Smooth muscle cell (in vitro differentiated cells): ENCODE measurements at regions not wholly inside any gene's neighbourhood (a gene's known extent, or its start where the extent isn't known, plus 50 kb on each side); places are given as distances from the start of the nearest gene placed in this dataset.

Source experiments
- DNase-seq: peaks from one replicate; lab custom pipeline; 2025; ENCODE audit not compliant: unreplicated experiment; lab: John Stamatoyannopoulos, UW
- H2AFZ ChIP-seq: fragments of 200-600 bp; sonication (generic); 2 replicates; pipeline ENCODE4 v1.6.0; 2016; ENCODE audit warnings: antibody characterized with exemption, low read depth, mild to moderate bottlenecking
- H3F3A ChIP-seq: fragments of 200-600 bp; sonication (generic); 2 replicates; pipeline ENCODE4 v1.6.0; 2017; ENCODE audit warnings: antibody characterized with exemption, low read depth
- H3K27ac ChIP-seq: fragments of 200-600 bp; sonication (generic); 2 replicates; pipeline ENCODE4 v1.5.1; 2016; ENCODE audit warnings: low read depth, mild to moderate bottlenecking
- H3K27me3 ChIP-seq: fragments of 200-600 bp; sonication (generic); 2 replicates; pipeline ENCODE4 v1.6.1; 2016; ENCODE audit warnings: low read depth, mild to moderate bottlenecking
- H3K36me3 ChIP-seq: fragments of 200-600 bp; sonication (generic); 2 replicates; pipeline ENCODE4 v1.5.1; 2016; ENCODE audit warnings: low read depth
- H3K4me1 ChIP-seq: fragments of 200-600 bp; sonication (generic); 2 replicates; pipeline ENCODE4 v1.5.1; 2016; ENCODE audit warnings: low read depth
- H3K4me2 ChIP-seq: fragments of 200-600 bp; sonication (generic); 2 replicates; pipeline ENCODE4 v1.6.0; 2016; ENCODE audit warnings: mild to moderate bottlenecking
- H3K4me3 ChIP-seq: fragments of 200-600 bp; sonication (generic); 2 replicates; pipeline ENCODE4 v1.5.1; 2016; ENCODE audit warnings: mild to moderate bottlenecking
- H3K79me2 ChIP-seq: fragments of 200-600 bp; sonication (generic); 2 replicates; pipeline ENCODE4 v1.6.0; 2016; ENCODE audit warnings: low read depth, mild to moderate bottlenecking
- H3K9ac ChIP-seq: fragments of 200-600 bp; sonication (generic); 2 replicates; pipeline ENCODE4 v1.6.0; 2016; ENCODE audit warnings: low read depth
- H3K9me3 ChIP-seq: fragments of 200-600 bp; sonication (generic); replicated peaks from 2 replicates; pipeline ENCODE4 v1.5.1; 2016; ENCODE audit warnings: low read depth
- H4K20me1 ChIP-seq: fragments of 200-600 bp; sonication (generic); 2 replicates; pipeline ENCODE4 v1.6.0; 2016; ENCODE audit warnings: low read depth
- WGBS: methylation state at CpG from one replicate; pipeline ENCODE4 v1.1.7; 2016; ENCODE audit warnings: low lambda C conversion rate; 5-methylcytosine and 5-hydroxymethylcytosine counted together
- TF ChIP-seq, protein P1 (sequence below): fragments of 200-600 bp; sonication (generic); IDR thresholded peaks from 2 replicates; pipeline ENCODE4 v1.5.1; 2017; ENCODE audit warnings: borderline replicate concordance, mild to moderate bottlenecking, antibody characterized with exemption; ENCODE audit not compliant: insufficient read depth, poor library complexity, severe bottlenecking

DNA sequence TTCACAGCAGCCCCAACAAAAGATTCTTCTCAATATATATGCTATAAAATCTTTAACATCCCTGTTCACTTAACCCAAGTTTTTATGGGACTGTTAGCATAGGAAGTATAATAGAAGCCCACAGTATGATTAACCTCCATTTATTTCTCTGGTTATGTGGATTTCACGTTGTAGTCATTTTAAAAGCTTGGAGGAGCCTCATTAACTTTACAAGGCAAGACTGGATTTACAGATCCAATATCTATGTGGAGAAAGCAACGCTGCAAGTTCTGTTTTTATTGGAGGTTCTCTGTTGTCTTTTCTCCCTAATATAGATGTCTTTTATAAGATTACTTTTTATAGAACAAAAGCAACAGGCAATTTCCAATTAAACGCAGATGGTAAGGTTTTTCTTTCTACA lies 114.9 kb upstream of the SYT4 start:
- H3K27me3 ChIP-seq: no peaks in the 10 kb centered on the region
- no peaks in the 10 kb centered on the region for H3K4me1 ChIP-seq
- no peaks in the 10 kb centered on the region for H3K79me2 ChIP-seq
- no peaks in the 10 kb centered on the region for H3K36me3 ChIP-seq
- no peak overlapping the region for H2AFZ ChIP-seq
- 21% methylated on average over 3 of the region's 3 CpGs for WGBS
- no peak overlapping the region for H3K27ac ChIP-seq
- H3F3A ChIP-seq: no peaks in the 10 kb centered on the region
- no peak overlapping the region for H3K4me3 ChIP-seq
- TF ChIP-seq, protein P1, sequence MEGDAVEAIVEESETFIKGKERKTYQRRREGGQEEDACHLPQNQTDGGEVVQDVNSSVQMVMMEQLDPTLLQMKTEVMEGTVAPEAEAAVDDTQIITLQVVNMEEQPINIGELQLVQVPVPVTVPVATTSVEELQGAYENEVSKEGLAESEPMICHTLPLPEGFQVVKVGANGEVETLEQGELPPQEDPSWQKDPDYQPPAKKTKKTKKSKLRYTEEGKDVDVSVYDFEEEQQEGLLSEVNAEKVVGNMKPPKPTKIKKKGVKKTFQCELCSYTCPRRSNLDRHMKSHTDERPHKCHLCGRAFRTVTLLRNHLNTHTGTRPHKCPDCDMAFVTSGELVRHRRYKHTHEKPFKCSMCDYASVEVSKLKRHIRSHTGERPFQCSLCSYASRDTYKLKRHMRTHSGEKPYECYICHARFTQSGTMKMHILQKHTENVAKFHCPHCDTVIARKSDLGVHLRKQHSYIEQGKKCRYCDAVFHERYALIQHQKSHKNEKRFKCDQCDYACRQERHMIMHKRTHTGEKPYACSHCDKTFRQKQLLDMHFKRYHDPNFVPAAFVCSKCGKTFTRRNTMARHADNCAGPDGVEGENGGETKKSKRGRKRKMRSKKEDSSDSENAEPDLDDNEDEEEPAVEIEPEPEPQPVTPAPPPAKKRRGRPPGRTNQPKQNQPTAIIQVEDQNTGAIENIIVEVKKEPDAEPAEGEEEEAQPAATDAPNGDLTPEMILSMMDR: no peak
- H3K9ac ChIP-seq: no peak overlapping the region
- H3K4me2 ChIP-seq: no peak overlapping the region
- DNase-seq: no peak
- no peaks in the 10 kb centered on the region for H3K9me3 ChIP-seq
- no peaks in the 10 kb centered on the region for H4K20me1 ChIP-seq

DNA sequence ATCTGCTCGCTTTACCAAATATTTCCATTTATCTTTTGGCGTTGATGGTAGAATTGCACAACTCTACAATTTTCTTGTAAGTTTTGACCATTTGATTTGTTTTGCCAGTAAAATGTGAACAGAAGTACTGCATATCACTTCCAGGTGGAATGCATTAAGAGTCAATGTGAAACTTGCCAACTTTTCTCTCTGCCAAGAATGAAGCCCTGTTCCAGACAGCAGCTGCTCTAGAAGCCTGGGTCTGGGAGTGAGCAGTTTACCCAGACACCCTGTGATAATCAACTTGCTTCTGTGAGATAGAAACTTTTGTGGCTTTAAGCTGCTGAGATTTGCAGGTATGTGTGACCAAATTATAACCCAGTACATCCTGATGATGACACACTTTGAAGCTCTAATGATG lies 115.9 kb upstream of the SYT4 start:
- TF ChIP-seq, protein P1: no peak
- no peaks in the 10 kb centered on the region for H3K79me2 ChIP-seq
- no peak overlapping the region for H3K4me3 ChIP-seq
- no peaks in the 10 kb centered on the region for H3F3A ChIP-seq
- no peak overlapping the region for H2AFZ ChIP-seq
- no peak for DNase-seq
- H3K9me3 ChIP-seq: no peaks in the 10 kb centered on the region
- H3K27ac ChIP-seq: no peak overlapping the region
- no peak overlapping the region for H3K9ac ChIP-seq
- H3K36me3 ChIP-seq: no peaks in the 10 kb centered on the region
- no peaks in the 10 kb centered on the region for H3K4me1 ChIP-seq
- WGBS: 86% methylated on average over 2 of the region's 2 CpGs
- no peaks in the 10 kb centered on the region for H4K20me1 ChIP-seq
- no peak overlapping the region for H3K4me2 ChIP-seq
- no peaks in the 10 kb centered on the region for H3K27me3 ChIP-seq

DNA sequence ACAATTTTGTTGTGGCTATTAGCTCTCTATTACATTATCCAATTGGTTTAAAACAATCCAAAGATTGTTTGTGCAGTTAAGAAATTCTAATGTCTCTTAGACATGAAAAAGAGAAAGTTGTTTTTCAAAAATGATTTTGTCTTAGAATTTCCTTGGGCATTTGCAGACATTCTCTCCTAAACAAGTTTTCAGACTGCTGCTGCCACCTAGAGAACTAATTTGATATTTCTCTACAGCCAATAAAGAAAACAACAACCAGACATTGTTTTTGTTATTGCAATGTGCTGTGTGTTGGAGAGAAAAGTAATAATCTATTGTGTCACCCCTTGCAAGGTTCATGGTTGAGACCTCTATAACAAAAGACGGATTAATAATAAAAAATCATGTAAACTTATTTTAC lies 119.0 kb upstream of the SYT4 start:
- H3K4me3 ChIP-seq: no peak overlapping the region
- no peaks in the 10 kb centered on the region for H3K4me1 ChIP-seq
- WGBS: 0% methylated on average over 1 of the region's 1 CpG
- H3K79me2 ChIP-seq: no peaks in the 10 kb centered on the region
- H3K9ac ChIP-seq: no peak overlapping the region
- no peak for DNase-seq
- H3K27me3 ChIP-seq: no peaks in the 10 kb centered on the region
- H3F3A ChIP-seq: no peaks in the 10 kb centered on the region
- no peaks in the 10 kb centered on the region for H4K20me1 ChIP-seq
- H3K36me3 ChIP-seq: no peaks in the 10 kb centered on the region
- no peak overlapping the region for H2AFZ ChIP-seq
- no peak overlapping the region for H3K27ac ChIP-seq
- no peaks in the 10 kb centered on the region for H3K9me3 ChIP-seq
- TF ChIP-seq, protein P1: peak; percentile 62
- H3K4me2 ChIP-seq: no peak overlapping the region

DNA sequence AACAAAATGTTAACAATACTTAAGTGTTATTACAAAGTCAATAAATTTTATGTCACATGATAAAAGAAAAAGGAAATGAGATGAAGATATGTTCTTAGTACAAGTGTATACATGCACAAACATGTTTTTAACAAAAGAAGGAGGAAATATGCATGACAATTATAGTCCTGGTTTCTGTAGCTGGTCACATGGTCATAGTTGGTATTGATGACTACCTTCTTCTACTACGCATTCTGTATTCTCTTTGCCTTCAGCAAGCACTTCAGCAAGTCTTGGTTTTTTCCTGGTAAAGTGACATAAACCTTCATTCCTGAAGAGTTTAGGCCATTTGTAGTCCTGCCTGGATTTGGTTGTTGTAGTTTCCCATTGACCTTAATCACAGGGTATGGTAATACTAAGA lies 121.3 kb upstream of the SYT4 start:
- no peaks in the 10 kb centered on the region for H3K27me3 ChIP-seq
- no peak overlapping the region for H3K9ac ChIP-seq
- no peak for DNase-seq
- H2AFZ ChIP-seq: no peak overlapping the region
- no peaks in the 10 kb centered on the region for H3K9me3 ChIP-seq
- 74% methylated on average over 1 of the region's 1 CpG for WGBS
- no peak overlapping the region for H3K27ac ChIP-seq
- no peaks in the 10 kb centered on the region for H3K79me2 ChIP-seq
- TF ChIP-seq, protein P1: no peak
- no peak overlapping the region for H3K4me2 ChIP-seq
- no peak overlapping the region for H3K4me3 ChIP-seq
- H3K36me3 ChIP-seq: no peaks in the 10 kb centered on the region
- no peaks in the 10 kb centered on the region for H4K20me1 ChIP-seq
- H3F3A ChIP-seq: no peaks in the 10 kb centered on the region
- H3K4me1 ChIP-seq: no peaks in the 10 kb centered on the region
